ENCODE measurements at regions not wholly inside any gene's neighbourhood (a gene's known extent, or its start where the extent isn't known, plus 50 kb on each side); places are given as distances from the start of the nearest gene placed in this dataset.

DNA sequence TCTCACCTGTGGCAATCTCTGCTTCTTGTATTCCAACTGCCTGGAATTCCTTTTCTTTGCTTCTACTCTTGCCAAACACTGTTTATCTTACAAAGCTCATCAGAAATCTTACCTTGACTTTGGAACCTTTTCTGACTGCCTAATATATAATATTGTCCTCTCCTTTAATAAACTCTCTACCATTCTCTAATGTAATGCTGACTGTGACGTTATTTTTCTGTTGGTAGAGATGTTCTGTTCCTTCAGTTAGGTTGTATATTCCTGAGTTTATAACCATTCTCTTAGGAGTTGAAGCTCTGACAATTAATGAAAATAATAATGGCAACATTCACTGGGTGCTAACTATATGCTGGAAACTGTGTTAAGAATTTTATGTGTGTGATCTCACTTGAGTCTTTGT, 188.8 kb upstream of the ATP10B start:
- ChIA-PET CTCF (no interaction called here), POLR2A (no interaction called here)
- no peak for DNase-seq (ENCODE audit: low read depth, low spot score)
- no peaks in the 10 kb centered on the region for H3K27me3 ChIP-seq (ENCODE audit: control insufficient read depth, insufficient read depth, low read length)
- H3K4me3 ChIP-seq (ENCODE audit: low read depth, low read length), result no peak overlapping the region
- TF ChIP-seq, protein P1, sequence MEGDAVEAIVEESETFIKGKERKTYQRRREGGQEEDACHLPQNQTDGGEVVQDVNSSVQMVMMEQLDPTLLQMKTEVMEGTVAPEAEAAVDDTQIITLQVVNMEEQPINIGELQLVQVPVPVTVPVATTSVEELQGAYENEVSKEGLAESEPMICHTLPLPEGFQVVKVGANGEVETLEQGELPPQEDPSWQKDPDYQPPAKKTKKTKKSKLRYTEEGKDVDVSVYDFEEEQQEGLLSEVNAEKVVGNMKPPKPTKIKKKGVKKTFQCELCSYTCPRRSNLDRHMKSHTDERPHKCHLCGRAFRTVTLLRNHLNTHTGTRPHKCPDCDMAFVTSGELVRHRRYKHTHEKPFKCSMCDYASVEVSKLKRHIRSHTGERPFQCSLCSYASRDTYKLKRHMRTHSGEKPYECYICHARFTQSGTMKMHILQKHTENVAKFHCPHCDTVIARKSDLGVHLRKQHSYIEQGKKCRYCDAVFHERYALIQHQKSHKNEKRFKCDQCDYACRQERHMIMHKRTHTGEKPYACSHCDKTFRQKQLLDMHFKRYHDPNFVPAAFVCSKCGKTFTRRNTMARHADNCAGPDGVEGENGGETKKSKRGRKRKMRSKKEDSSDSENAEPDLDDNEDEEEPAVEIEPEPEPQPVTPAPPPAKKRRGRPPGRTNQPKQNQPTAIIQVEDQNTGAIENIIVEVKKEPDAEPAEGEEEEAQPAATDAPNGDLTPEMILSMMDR (IDR thresholded peaks at IDR 0.05; ENCODE audit: low read depth, low read length), result no peak
- no peaks in the 10 kb centered on the region for H3K9me3 ChIP-seq (ENCODE audit: control insufficient read depth, insufficient read depth, low read length)
- H3K27ac ChIP-seq (ENCODE audit: low read depth, low read length), result no peak overlapping the region

DNA sequence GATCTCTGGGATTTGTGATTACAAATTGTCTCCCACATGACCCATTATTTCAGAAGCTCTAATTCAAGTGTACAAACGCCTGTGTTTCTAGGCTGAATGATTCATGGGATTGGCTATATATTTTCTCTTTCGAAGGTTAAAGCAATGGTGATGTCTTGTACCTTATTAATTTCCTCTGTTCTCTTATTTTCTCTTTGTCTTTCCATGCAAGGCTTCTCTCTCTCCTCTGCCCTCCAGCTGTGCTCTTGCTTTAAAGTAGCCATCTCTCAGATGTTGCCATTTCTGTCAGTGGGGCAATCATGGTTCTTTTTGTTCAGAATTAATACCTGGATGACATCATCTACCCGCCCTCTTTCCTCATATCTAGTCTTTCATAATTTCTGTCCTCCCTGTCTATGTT, 184.3 kb upstream of the ATP10B start:
- no peaks in the 10 kb centered on the region for H3K27me3 ChIP-seq (ENCODE audit: control insufficient read depth, insufficient read depth, low read length)
- H3K27ac ChIP-seq (ENCODE audit: low read depth, low read length), result no peak overlapping the region
- no peak for DNase-seq (ENCODE audit: low read depth, low spot score)
- CTCF ChIA-PET, result no interaction called here
- TF ChIP-seq, protein P1 (IDR thresholded peaks at IDR 0.05; ENCODE audit: low read depth, low read length), result no peak
- no peak overlapping the region for H3K4me3 ChIP-seq (ENCODE audit: low read depth, low read length)
- H3K9me3 ChIP-seq (ENCODE audit: control insufficient read depth, insufficient read depth, low read length), result no peaks in the 10 kb centered on the region
- POLR2A ChIA-PET, result no interaction called here

DNA sequence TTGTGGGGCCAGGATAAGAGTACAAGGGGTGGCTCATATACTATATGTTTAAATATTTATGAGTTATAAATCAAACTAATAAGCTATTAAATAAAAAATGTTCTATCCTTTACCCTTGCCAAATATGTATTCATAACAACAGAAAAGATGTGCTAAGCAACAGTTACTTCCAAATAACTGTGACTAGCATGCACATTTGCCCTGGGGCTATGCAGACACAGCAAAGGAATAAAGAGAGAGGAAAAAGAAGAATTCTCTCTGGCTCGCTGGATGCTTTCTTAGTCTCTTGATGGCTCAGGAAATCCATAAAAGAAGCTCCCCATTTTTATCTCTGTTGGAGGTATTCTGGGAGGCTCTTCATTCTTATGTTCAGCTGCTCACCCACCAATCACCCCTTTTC, 182.4 kb upstream of the ATP10B start:
- ChIA-PET CTCF (no interaction called here), POLR2A (no interaction called here)
- Histone ChIP-seq H3K4me3 (ENCODE audit: low read depth, low read length) (no peak overlapping the region), H3K9me3 (ENCODE audit: control insufficient read depth, insufficient read depth, low read length) (no peaks in the 10 kb centered on the region), H3K27ac (ENCODE audit: low read depth, low read length) (no peak overlapping the region), H3K27me3 (ENCODE audit: control insufficient read depth, insufficient read depth, low read length) (no peaks in the 10 kb centered on the region)
- no peak for DNase-seq (ENCODE audit: low read depth, low spot score)
- TF ChIP-seq, protein P1 (IDR thresholded peaks at IDR 0.05; ENCODE audit: low read depth, low read length), result no peak

DNA sequence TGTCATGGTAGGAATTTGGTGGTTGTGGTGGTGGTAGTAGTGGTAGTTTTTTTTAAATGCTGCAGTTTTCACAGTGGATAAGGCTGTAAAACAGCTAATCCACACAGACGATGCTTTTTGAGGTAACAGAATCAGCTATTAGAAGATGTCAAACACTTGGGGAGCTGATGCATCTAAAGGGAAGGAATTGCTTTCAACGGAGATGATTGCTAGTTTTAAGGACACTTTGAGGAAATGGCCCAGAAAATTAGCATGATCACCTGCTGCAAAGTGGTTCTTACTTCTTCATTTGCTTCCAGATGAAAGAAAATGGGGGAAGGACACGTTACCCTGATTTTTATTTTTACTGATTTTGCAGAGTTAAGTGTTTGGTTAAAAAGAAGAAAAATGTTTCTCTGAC, 178.2 kb upstream of the ATP10B start:
- ChIA-PET CTCF (no interaction called here), POLR2A (no interaction called here)
- no peak overlapping the region for H3K27ac ChIP-seq (ENCODE audit: low read depth, low read length)
- no peaks in the 10 kb centered on the region for H3K27me3 ChIP-seq (ENCODE audit: control insufficient read depth, insufficient read depth, low read length)
- H3K4me3 ChIP-seq (ENCODE audit: low read depth, low read length), result no peak overlapping the region
- TF ChIP-seq, protein P1 (IDR thresholded peaks at IDR 0.05; ENCODE audit: low read depth, low read length), result no peak
- DNase-seq (ENCODE audit: low read depth, low spot score), result no peak
- H3K9me3 ChIP-seq (ENCODE audit: control insufficient read depth, insufficient read depth, low read length), result no peaks in the 10 kb centered on the region

DNA sequence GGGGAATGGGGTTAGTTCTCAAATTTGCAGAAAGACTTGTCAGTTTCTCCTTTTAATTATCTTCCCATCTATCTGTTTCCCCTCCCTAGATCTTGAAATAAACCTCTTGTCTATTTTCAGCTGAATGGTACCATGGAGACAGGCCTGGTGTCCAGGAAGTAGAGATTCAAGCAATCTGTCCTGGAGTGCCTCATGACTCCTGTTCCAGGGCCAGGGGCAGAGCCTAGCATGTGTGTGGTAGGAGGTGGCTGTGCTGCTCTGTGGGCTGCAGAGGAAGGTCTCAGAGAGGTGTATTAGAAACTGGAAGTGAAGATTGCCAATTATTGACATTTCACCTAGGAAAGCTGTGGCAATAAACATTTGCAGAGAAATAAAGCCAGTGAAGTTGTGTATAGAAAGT, 175.8 kb upstream of the ATP10B start:
- Histone ChIP-seq H3K27ac (ENCODE audit: low read depth, low read length) (no peak overlapping the region), H3K9me3 (ENCODE audit: control insufficient read depth, insufficient read depth, low read length) (no peaks in the 10 kb centered on the region), H3K27me3 (ENCODE audit: control insufficient read depth, insufficient read depth, low read length) (no peaks in the 10 kb centered on the region), H3K4me3 (ENCODE audit: low read depth, low read length) (no peak overlapping the region)
- POLR2A ChIA-PET, result no interaction called here
- no peak for DNase-seq (ENCODE audit: low read depth, low spot score)
- CTCF ChIA-PET, result no interaction called here
- TF ChIP-seq, protein P1 (IDR thresholded peaks at IDR 0.05; ENCODE audit: low read depth, low read length), result no peak
